ENCODE measurements at regions not wholly inside any gene's neighbourhood (a gene's known extent, or its start where the extent isn't known, plus 50 kb on each side); places are given as distances from the start of the nearest gene placed in this dataset.

DNA sequence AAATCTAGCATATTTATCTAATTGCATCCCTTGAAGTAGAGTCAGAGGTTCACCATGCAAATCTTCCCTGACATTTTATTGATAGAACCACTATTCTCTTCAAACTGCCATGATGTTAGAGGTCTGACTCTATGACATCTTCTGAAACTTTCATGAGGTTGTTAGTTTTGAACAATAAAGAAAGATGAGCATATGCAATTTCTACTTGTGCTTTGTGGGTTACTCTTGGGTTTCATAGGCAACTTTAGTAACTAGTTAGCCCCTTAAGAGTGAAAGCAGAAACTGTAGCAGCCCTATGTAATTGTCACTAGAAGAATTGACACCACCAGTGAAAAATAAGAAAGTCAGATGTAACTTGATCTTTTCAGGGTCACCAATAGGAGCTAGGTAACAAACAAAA lies 53.1 kb upstream of the ZEB2 start (continued):
- TF ChIP-seq ETS1 (IDR thresholded peaks at IDR 0.05) (no peak), ZNF331 (CRISPR knock-in tag; IDR thresholded peaks at IDR 0.05; ENCODE audit: low read depth) (no peak), EZH2phosphoT487 (IDR thresholded peaks at IDR 0.05; ENCODE audit: unreplicated experiment) (no peak), REST (IDR thresholded peaks at IDR 0.05; ENCODE audit: unreplicated experiment) (no peak)

- no peak overlapping the region for H3K27ac Mint-ChIP-seq
- no peak overlapping the region for H3K4me3 ChIP-seq
- H3K79me2 ChIP-seq (replicated peaks; ENCODE audit: insufficient read depth), result no peaks in the 10 kb centered on the region
- H3K4me1 Mint-ChIP-seq, result peaks cover 29% of the 10 kb centered on the region; the same call in 2 of the 3 replicates
- no peak overlapping the region for H2AFZ ChIP-seq
- H3K36me3 Mint-ChIP-seq (ENCODE audit: low read depth), result no peaks in the 10 kb centered on the region
- no peak overlapping the region for H3K4me3 Mint-ChIP-seq
- no peak overlapping the region for H3K27ac ChIP-seq (ENCODE audit: low read depth)
- H3K9me3 Mint-ChIP-seq, result no peaks in the 10 kb centered on the region; the same call in 2 of the 3 replicates
- H3K4me1 ChIP-seq (ENCODE audit: insufficient read depth), result peaks cover 26% of the 10 kb centered on the region
- H3K4me2 ChIP-seq, result no peak overlapping the region
- ATAC-seq (no peak), DNase-seq (ENCODE audit: low spot score) (no peak)
- no peaks in the 10 kb centered on the region for H3K27me3 ChIP-seq (ENCODE audit: insufficient read depth)
- no peaks in the 10 kb centered on the region for H4K20me1 ChIP-seq (replicated peaks; ENCODE audit: insufficient read depth)
- H3K9me2 ChIP-seq (ENCODE audit: insufficient read depth), result no peaks in the 10 kb centered on the region
- no peaks in the 10 kb centered on the region for H3K36me3 ChIP-seq (ENCODE audit: insufficient read depth)
- H3F3A ChIP-seq (replicated peaks; ENCODE audit: low read depth), result no peaks in the 10 kb centered on the region
- H3K27me3 Mint-ChIP-seq (ENCODE audit: insufficient read depth, low read depth, poor library complexity), result peaks cover 3% of the 10 kb centered on the region
- TF ChIP-seq, protein P1, sequence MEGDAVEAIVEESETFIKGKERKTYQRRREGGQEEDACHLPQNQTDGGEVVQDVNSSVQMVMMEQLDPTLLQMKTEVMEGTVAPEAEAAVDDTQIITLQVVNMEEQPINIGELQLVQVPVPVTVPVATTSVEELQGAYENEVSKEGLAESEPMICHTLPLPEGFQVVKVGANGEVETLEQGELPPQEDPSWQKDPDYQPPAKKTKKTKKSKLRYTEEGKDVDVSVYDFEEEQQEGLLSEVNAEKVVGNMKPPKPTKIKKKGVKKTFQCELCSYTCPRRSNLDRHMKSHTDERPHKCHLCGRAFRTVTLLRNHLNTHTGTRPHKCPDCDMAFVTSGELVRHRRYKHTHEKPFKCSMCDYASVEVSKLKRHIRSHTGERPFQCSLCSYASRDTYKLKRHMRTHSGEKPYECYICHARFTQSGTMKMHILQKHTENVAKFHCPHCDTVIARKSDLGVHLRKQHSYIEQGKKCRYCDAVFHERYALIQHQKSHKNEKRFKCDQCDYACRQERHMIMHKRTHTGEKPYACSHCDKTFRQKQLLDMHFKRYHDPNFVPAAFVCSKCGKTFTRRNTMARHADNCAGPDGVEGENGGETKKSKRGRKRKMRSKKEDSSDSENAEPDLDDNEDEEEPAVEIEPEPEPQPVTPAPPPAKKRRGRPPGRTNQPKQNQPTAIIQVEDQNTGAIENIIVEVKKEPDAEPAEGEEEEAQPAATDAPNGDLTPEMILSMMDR (conservative IDR thresholded peaks at IDR 0.05; ENCODE audit: low read depth in 2 of 2), result no peak
- TF ChIP-seq ZNF462 (CRISPR knock-in tag; IDR thresholded peaks at IDR 0.05) (no peak), POLR2AphosphoS5 (IDR thresholded peaks at IDR 0.05; ENCODE audit: low read depth) (no peak), ETS1 (IDR thresholded peaks at IDR 0.05) (no peak), JUNB (IDR thresholded peaks at IDR 0.05; ENCODE audit: unreplicated experiment) (no peak), EZH2 (IDR thresholded peaks at IDR 0.05; ENCODE audit: low read depth, unreplicated experiment) (no peak)
Observed at GRCh38 chr2:144571770-144572169, 51.9 kb upstream of the ZEB2 start.

All from GM23338 (cell line).